ENCODE measurements at regions not wholly inside any gene's neighbourhood (a gene's known extent, or its start where the extent isn't known, plus 50 kb on each side); places are given as distances from the start of the nearest gene placed in this dataset.

DNA sequence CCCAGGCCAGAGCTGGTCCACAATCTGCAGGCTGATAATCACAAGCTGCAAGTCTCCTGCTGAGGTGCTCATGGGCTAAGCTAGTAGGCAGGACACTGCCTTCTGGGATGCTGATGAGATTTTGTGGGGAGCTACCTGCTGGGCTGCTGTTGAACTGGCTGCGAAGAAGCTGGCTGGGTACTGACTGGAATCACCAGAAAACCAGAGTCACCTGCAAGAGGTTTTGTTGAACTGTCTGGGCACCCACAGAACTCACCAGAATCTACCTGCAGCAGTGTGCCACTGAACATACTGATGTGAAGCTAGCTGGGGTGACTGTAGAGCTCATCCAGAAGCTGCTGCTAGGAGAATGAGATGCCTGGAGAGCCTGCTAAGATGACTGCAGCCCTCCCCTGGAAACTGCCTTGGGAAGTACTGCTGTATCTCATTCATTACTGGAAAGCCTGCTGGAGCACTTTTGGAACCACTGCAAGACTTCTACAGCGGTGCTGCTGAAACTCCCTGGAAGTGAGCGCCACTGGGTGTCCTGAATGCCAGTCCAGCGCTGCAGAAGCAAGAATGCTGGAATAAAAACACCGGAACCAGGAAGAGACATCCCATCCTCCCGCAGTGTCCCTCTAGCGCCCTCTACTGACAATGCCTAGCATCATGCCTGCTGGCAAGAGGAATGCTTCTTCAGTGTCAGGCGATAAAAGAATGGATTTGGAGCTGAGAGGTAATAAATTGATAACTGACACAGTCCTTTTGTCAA is 64.9 kb upstream of the ARHGAP18 start (continued):
- TF ChIP-seq GLI4 (CRISPR knock-in tag; IDR thresholded peaks at IDR 0.05; ENCODE audit: borderline replicate concordance) (no peak), KMT2A (CRISPR knock-in tag; IDR thresholded peaks at IDR 0.05) (no peak), BRD4 (CRISPR knock-in tag; IDR thresholded peaks at IDR 0.05) (no peak), TBL1XR1 (IDR thresholded peaks at IDR 0.05; ENCODE audit: borderline replicate concordance, low read length, partially characterized antibody) (peak; percentile 14), TSC22D2 (CRISPR knock-in tag; IDR thresholded peaks at IDR 0.05; ENCODE audit: borderline replicate concordance) (no peak), TRIM22 (IDR thresholded peaks at IDR 0.05) (no peak), ZFP82 (CRISPR knock-in tag; IDR thresholded peaks at IDR 0.05; ENCODE audit: borderline replicate concordance) (no peak), KDM5B (CRISPR knock-in tag; IDR thresholded peaks at IDR 0.05; ENCODE audit: borderline replicate concordance) (0 out of 2 replicates have a peak, but pooled peaks have one; percentile 22), GATAD1 (CRISPR knock-in tag; IDR thresholded peaks at IDR 0.05) (peak; percentile 19; the same call in 1 of the 2 replicates), ZNF468 (CRISPR knock-in tag; IDR thresholded peaks at IDR 0.05) (no peak), HNRNPLL (IDR thresholded peaks at IDR 0.05; ENCODE audit: low read depth, low read length, poor library complexity, severe bottlenecking) (no peak), ZNF770 (CRISPR knock-in tag; IDR thresholded peaks at IDR 0.05) (no peak), ASH2L (IDR thresholded peaks at IDR 0.05; ENCODE audit: insufficient read length, low read depth, low read length) (no peak), ZMYM3 (CRISPR knock-in tag; IDR thresholded peaks at IDR 0.05) (peak; percentile 70; the same call in 1 of the 2 replicates), ARNT (IDR thresholded peaks at IDR 0.05) (no peak), POLR2A (IDR thresholded peaks at IDR 0.05; ENCODE audit: insufficient read depth in 1 of 2, low read depth in 2 of 2, low read length in 2 of 2) (no peak), CAMTA2 (CRISPR knock-in tag; IDR thresholded peaks at IDR 0.05; ENCODE audit: borderline replicate concordance) (no peak; the same call in 1 of the 2 replicates), RELA (CRISPR knock-in tag; IDR thresholded peaks at IDR 0.05) (no peak), CSRNP2 (CRISPR knock-in tag; conservative IDR thresholded peaks at IDR 0.05; ENCODE audit: low read depth) (no peak), ZFAT (CRISPR knock-in tag; conservative IDR thresholded peaks at IDR 0.05) (no peak), ZNF766 (CRISPR knock-in tag; IDR thresholded peaks at IDR 0.05; ENCODE audit: borderline replicate concordance) (no peak), RAD51 (IDR thresholded peaks at IDR 0.05; ENCODE audit: borderline replicate concordance) (no peak), ZZZ3 (CRISPR knock-in tag; IDR thresholded peaks at IDR 0.05; ENCODE audit: borderline replicate concordance) (no peak), ZSCAN20 (CRISPR knock-in tag; IDR thresholded peaks at IDR 0.05; ENCODE audit: borderline replicate concordance) (no peak), MZF1 (CRISPR knock-in tag; IDR thresholded peaks at IDR 0.05; ENCODE audit: borderline replicate concordance) (no peak), SRF (IDR thresholded peaks at IDR 0.05; ENCODE audit: low read depth, low read length) (no peak)

Data from HepG2 (cell line).